Neural cell (in vitro differentiated cells): ENCODE measurements at regions not wholly inside any gene's neighbourhood (a gene's known extent, or its start where the extent isn't known, plus 50 kb on each side); places are given as distances from the start of the nearest gene placed in this dataset.

Source experiments
- H2AFZ ChIP-seq: fragments of 200-600, 300-800 bp; sonication (generic), shearing (Covaris generic); 2 replicates; pipeline ENCODE4 v1.6.0; 2014; ENCODE audit warnings: low read depth, mild to moderate bottlenecking, antibody characterized with exemption, low read length, moderate library complexity
- H3F3A ChIP-seq: fragments of 200-600 bp; shearing (Covaris generic); 2 replicates; pipeline ENCODE4 v1.6.1; 2016; ENCODE audit warnings: mild to moderate bottlenecking, moderate library complexity, mixed read lengths, antibody characterized with exemption, low read length; ENCODE audit not compliant: insufficient read depth, poor library complexity, severe bottlenecking
- H3K27ac ChIP-seq: fragments of 200-600, 300-800 bp; sonication (generic), shearing (Covaris generic); 2 replicates; pipeline ENCODE4 v1.5.1; 2014; ENCODE audit warnings: mild to moderate bottlenecking, low read length, moderate library complexity
- H3K27me3 ChIP-seq: fragments of 300-800, 200-600 bp; sonication (generic), shearing (Covaris generic); 2 replicates; pipeline ENCODE4 v1.6.0; 2014; ENCODE audit warnings: mild to moderate bottlenecking, low read depth, low read length, moderate library complexity; ENCODE audit not compliant: insufficient read depth
- H3K36me3 ChIP-seq: fragments of 300-800, 200-600 bp; sonication (generic), shearing (Covaris generic); 2 replicates; pipeline ENCODE4 v1.5.1; 2014; ENCODE audit warnings: mild to moderate bottlenecking, antibody characterized with exemption, low read length, moderate library complexity; ENCODE audit not compliant: insufficient read depth
- H3K4me2 ChIP-seq: fragments of 300-800, 200-600 bp; sonication (generic), shearing (Covaris generic); 2 replicates; pipeline ENCODE4 v1.6.0; 2014; ENCODE audit warnings: mild to moderate bottlenecking, low read length
- H3K4me3 ChIP-seq: fragments of 300-800, 200-600 bp; sonication (generic), shearing (Covaris generic); 2 replicates; pipeline ENCODE4 v1.5.1; 2014; ENCODE audit warnings: mild to moderate bottlenecking, low read length, moderate library complexity
- H3K79me2 ChIP-seq: fragments of 200-600 bp; shearing (Covaris generic); replicated peaks from 2 replicates; pipeline ENCODE4 v1.6.0; 2014; ENCODE audit warnings: mild to moderate bottlenecking, low read length, moderate library complexity; ENCODE audit not compliant: insufficient read depth
- H3K9ac ChIP-seq: fragments of 300-800, 200-600 bp; sonication (generic), shearing (Covaris generic); 2 replicates; pipeline ENCODE4 v1.6.1; 2016; ENCODE audit warnings: mild to moderate bottlenecking, low read length, mixed read lengths
- H3K9me2 ChIP-seq: fragments of 200-600 bp; shearing (Covaris generic); 2 replicates; pipeline ENCODE4 v1.6.1; 2016; ENCODE audit warnings: mild to moderate bottlenecking, low read length, mixed read lengths; ENCODE audit not compliant: insufficient read depth
- H3K9me3 ChIP-seq: fragments of 200-600, 300-800 bp; sonication (generic), shearing (Covaris generic); 2 replicates; pipeline ENCODE4 v1.6.1; 2016; ENCODE audit warnings: mild to moderate bottlenecking, mixed run types, low read length, moderate library complexity, mixed read lengths
- H4K20me1 ChIP-seq: fragments of 200-600 bp; shearing (Covaris generic); 2 replicates; pipeline ENCODE4 v1.6.1; 2016; ENCODE audit warnings: mild to moderate bottlenecking, mixed run types; ENCODE audit not compliant: insufficient read depth
- EP300 ChIP-seq: fragments of 450-650 bp; conservative IDR thresholded peaks from 2 replicates; pipeline ENCODE4 v1.6.1; 2014; ENCODE audit warnings: antibody characterized with exemption, mild to moderate bottlenecking, moderate library complexity; ENCODE audit not compliant: poor library complexity, severe bottlenecking
- EZH2 ChIP-seq: fragments of 200-600, 300-800 bp; shearing (Covaris generic), sonication (generic); IDR thresholded peaks from 2 replicates; pipeline ENCODE4 v1.6.1; 2014; ENCODE audit warnings: antibody characterized with exemption, low read length, borderline replicate concordance, mild to moderate bottlenecking; ENCODE audit not compliant: insufficient read depth, poor library complexity, severe bottlenecking
- MXI1 ChIP-seq: fragments of 450-650 bp; conservative IDR thresholded peaks from 2 replicates; pipeline ENCODE4 v1.6.1; 2014; ENCODE audit warnings: antibody characterized with exemption, mild to moderate bottlenecking; ENCODE audit not compliant: poor library complexity, severe bottlenecking
- POLR2AphosphoS5 ChIP-seq: IDR thresholded peaks from 2 replicates; pipeline ENCODE4 v1.6.1; 2012
- RAD21 ChIP-seq: fragments of 450-650 bp; conservative IDR thresholded peaks from 2 replicates; pipeline ENCODE4 v1.6.1; 2014; ENCODE audit warnings: antibody characterized with exemption, mild to moderate bottlenecking, moderate library complexity
- SMC3 ChIP-seq: fragments of 450-650 bp; conservative IDR thresholded peaks from 2 replicates; pipeline ENCODE4 v1.6.1; 2014; ENCODE audit warnings: antibody characterized with exemption, mild to moderate bottlenecking, moderate library complexity; ENCODE audit not compliant: poor library complexity
- TAF1 ChIP-seq: IDR thresholded peaks from 2 replicates; pipeline ENCODE4 v1.6.1; 2012; ENCODE audit warnings: low read depth
- TF ChIP-seq, protein P1 (sequence below): fragments of 450-650 bp; IDR thresholded peaks from 2 replicates; pipeline ENCODE4 v1.5.1; 2014; ENCODE audit warnings: antibody characterized with exemption, mild to moderate bottlenecking, moderate library complexity; ENCODE audit not compliant: poor library complexity, severe bottlenecking
- TF ChIP-seq, protein P2 (sequence below): IDR thresholded peaks from 2 replicates; pipeline ENCODE4 v1.6.1; 2012; ENCODE audit warnings: borderline replicate concordance

DNA sequence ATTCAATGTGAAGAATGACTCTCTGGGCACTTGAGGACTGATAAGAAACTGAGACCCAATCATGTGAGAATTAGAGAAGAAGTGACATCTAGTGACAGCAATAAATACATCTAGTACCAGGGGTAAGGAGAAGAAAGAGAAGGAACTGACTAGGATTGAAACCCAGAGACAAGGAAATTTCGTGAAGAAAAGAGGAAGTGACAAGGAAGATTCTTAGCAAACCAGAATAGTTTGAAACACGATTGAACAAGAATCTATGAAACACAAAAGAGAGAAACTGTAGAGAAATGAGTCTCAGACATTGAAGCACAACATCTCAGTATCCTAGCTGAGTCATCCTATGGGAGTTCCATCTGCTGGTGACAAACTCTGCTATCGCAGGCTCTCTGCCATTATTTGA, 571.9 kb upstream of the PKDCC start:
- no peaks in the 10 kb centered on the region for H3K27me3 ChIP-seq
- no peak overlapping the region for H2AFZ ChIP-seq
- H3K9ac ChIP-seq: no peak overlapping the region
- TF ChIP-seq SMC3 (no peak), MXI1 (no peak), RAD21 (no peak), EZH2 (no peak), EP300 (no peak), TAF1 (no peak), POLR2AphosphoS5 (no peak)
- TF ChIP-seq, protein P1, sequence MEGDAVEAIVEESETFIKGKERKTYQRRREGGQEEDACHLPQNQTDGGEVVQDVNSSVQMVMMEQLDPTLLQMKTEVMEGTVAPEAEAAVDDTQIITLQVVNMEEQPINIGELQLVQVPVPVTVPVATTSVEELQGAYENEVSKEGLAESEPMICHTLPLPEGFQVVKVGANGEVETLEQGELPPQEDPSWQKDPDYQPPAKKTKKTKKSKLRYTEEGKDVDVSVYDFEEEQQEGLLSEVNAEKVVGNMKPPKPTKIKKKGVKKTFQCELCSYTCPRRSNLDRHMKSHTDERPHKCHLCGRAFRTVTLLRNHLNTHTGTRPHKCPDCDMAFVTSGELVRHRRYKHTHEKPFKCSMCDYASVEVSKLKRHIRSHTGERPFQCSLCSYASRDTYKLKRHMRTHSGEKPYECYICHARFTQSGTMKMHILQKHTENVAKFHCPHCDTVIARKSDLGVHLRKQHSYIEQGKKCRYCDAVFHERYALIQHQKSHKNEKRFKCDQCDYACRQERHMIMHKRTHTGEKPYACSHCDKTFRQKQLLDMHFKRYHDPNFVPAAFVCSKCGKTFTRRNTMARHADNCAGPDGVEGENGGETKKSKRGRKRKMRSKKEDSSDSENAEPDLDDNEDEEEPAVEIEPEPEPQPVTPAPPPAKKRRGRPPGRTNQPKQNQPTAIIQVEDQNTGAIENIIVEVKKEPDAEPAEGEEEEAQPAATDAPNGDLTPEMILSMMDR: no peak
- TF ChIP-seq, protein P2, sequence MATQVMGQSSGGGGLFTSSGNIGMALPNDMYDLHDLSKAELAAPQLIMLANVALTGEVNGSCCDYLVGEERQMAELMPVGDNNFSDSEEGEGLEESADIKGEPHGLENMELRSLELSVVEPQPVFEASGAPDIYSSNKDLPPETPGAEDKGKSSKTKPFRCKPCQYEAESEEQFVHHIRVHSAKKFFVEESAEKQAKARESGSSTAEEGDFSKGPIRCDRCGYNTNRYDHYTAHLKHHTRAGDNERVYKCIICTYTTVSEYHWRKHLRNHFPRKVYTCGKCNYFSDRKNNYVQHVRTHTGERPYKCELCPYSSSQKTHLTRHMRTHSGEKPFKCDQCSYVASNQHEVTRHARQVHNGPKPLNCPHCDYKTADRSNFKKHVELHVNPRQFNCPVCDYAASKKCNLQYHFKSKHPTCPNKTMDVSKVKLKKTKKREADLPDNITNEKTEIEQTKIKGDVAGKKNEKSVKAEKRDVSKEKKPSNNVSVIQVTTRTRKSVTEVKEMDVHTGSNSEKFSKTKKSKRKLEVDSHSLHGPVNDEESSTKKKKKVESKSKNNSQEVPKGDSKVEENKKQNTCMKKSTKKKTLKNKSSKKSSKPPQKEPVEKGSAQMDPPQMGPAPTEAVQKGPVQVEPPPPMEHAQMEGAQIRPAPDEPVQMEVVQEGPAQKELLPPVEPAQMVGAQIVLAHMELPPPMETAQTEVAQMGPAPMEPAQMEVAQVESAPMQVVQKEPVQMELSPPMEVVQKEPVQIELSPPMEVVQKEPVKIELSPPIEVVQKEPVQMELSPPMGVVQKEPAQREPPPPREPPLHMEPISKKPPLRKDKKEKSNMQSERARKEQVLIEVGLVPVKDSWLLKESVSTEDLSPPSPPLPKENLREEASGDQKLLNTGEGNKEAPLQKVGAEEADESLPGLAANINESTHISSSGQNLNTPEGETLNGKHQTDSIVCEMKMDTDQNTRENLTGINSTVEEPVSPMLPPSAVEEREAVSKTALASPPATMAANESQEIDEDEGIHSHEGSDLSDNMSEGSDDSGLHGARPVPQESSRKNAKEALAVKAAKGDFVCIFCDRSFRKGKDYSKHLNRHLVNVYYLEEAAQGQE: no peak
- H3K9me2 ChIP-seq: no peaks in the 10 kb centered on the region
- H3K4me3 ChIP-seq: no peak overlapping the region
- H4K20me1 ChIP-seq: no peaks in the 10 kb centered on the region
- no peaks in the 10 kb centered on the region for H3K36me3 ChIP-seq
- no peak overlapping the region for H3K4me2 ChIP-seq
- no peaks in the 10 kb centered on the region for H3K79me2 ChIP-seq
- no peak overlapping the region for H3K27ac ChIP-seq
- H3F3A ChIP-seq: no peaks in the 10 kb centered on the region
- H3K9me3 ChIP-seq: no peaks in the 10 kb centered on the region

DNA sequence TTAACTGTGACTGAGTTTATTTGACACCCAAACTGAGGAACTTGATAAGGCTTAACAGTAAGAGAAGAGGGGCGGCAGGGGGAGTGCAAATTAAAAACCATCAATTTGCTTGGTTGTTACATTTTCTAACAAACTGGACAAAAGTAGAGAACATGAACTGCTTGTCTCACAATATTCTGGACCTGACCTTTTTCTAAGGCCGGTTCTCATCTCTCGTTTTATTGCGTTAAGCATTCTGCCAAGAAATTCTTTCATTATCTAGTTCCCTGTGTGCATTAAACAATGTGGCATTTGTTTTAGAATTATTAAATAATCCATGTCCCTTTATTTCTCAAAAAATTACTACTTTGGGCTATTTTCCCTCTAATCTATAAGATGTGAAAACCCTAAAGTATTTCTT, 565.2 kb upstream of the PKDCC start:
- Histone ChIP-seq H3K9ac (no peak overlapping the region), H3K27me3 (no peaks in the 10 kb centered on the region), H3K9me3 (no peaks in the 10 kb centered on the region), H4K20me1 (no peaks in the 10 kb centered on the region), H3K79me2 (no peaks in the 10 kb centered on the region), H3K4me3 (no peak overlapping the region), H3K9me2 (no peaks in the 10 kb centered on the region), H2AFZ (no peak overlapping the region), H3K36me3 (no peaks in the 10 kb centered on the region), H3K4me2 (no peak overlapping the region), H3K27ac (no peak overlapping the region), H3F3A (no peaks in the 10 kb centered on the region)
- TF ChIP-seq, protein P1: no peak
- TF ChIP-seq, protein P2: no peak
